ENCODE measurements at regions not wholly inside any gene's neighbourhood (a gene's known extent, or its start where the extent isn't known, plus 50 kb on each side); places are given as distances from the start of the nearest gene placed in this dataset.

DNA sequence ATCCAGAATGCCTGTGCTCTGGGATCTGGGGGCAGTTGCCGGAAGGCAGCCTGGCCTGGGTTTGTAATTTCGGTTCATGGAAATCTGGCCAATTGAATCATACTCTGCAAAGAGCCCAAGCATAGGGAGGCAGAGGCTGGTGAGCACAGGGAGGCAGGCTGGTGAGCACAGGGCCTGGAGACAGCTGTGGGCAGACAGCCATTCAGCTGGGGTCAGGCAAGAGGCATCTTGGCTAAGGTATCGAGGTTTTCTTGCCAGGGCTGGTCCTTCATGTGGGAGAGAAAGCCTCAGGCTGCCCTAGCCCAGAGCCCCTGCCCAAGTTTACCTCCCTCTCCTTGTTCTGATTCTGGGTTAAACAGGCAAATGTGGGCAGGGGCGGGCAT is 63.7 kb upstream of the BAIAP2L1 start:
- DNase-seq (ENCODE audit: low spot score) = no peak

GRCh38 chr7:98463837-98464557 is 63.1 kb upstream of the BAIAP2L1 start:
- no peak for DNase-seq (ENCODE audit: low spot score)

- no peak for DNase-seq (ENCODE audit: low spot score)
Observed at GRCh38 chr7:98462911-98463633, 62.2 kb upstream of the BAIAP2L1 start.

DNA sequence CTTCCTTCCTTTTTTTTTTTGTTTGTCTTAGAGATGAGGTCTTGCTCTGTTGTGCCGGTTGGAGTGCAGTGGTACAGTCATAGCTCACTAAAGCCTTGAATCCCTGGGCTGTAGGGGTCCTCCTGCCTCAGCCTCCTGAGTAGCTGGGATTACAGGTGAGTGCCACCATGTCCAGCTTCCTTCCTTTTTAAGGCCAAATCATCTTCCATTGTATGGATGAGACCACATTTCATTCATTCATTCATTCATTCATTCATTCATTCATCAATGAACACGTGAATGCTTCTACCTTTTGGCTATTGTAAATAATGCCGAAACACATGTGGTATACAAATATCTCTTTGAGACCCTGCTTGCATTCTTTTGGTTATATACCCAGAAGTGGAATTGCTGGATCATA is 60.0 kb upstream of the BAIAP2L1 start:
- DNase-seq (ENCODE audit: low spot score) = no peak

GRCh38 chr7:98459529-98459928 is 58.6 kb upstream of the BAIAP2L1 start:
- no peak for DNase-seq (ENCODE audit: low spot score)

GRCh38 chr7:98458090-98458875 is 57.4 kb upstream of the BAIAP2L1 start:
- no peak for DNase-seq (ENCODE audit: low spot score)

DNA sequence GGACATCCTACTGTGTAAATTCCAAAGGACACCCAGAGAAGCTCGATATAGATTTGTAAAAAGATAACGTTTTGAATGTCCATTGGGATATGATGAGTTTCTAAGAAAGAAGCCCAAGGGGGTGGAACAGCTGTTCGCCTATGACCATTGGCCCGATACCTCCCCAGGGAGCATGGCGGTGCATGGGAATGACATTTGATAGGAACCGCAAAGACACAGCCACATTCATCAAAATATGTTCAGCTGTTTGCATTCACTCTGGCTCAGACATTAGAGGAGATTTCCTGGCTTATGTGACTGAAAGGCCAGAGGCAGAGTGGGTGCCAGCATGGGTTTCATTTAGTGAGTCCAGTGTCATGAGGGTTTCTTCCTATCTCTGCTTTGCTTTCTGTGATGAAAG is 56.0 kb upstream of the BAIAP2L1 start:
- DNase-seq (ENCODE audit: low spot score) = no peak

- no peak for DNase-seq (ENCODE audit: low spot score)
Observed at GRCh38 chr7:98452791-98453190, 51.9 kb upstream of the BAIAP2L1 start.
